ENCODE measurements at regions not wholly inside any gene's neighbourhood (a gene's known extent, or its start where the extent isn't known, plus 50 kb on each side); places are given as distances from the start of the nearest gene placed in this dataset.

DNA sequence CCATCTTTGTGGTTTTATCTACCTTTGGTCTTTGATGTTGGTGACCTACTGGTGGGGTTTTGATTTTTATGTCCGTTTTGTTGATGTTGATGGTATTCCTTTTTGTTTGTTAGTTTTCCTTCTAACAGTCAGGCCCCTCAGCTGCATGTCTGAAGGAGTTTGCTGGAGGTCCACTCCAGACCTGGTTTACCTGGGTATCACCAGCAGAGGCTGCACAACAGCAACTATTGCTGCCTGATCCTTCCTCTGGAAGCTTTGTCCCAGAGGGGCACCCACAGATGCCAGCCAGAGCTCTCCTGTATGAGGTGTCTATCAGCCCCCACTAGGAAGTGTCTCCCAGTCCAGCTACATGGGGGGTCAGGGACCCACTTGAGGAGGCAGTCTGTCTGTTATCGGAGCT lies 199.3 kb upstream of the WDFY3 start:
- no peak overlapping the region for H3K4me3 ChIP-seq (ENCODE audit: low read depth, low read length)
- TF ChIP-seq, protein P1, sequence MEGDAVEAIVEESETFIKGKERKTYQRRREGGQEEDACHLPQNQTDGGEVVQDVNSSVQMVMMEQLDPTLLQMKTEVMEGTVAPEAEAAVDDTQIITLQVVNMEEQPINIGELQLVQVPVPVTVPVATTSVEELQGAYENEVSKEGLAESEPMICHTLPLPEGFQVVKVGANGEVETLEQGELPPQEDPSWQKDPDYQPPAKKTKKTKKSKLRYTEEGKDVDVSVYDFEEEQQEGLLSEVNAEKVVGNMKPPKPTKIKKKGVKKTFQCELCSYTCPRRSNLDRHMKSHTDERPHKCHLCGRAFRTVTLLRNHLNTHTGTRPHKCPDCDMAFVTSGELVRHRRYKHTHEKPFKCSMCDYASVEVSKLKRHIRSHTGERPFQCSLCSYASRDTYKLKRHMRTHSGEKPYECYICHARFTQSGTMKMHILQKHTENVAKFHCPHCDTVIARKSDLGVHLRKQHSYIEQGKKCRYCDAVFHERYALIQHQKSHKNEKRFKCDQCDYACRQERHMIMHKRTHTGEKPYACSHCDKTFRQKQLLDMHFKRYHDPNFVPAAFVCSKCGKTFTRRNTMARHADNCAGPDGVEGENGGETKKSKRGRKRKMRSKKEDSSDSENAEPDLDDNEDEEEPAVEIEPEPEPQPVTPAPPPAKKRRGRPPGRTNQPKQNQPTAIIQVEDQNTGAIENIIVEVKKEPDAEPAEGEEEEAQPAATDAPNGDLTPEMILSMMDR (IDR thresholded peaks at IDR 0.05; ENCODE audit: low read depth, low read length): no peak

DNA sequence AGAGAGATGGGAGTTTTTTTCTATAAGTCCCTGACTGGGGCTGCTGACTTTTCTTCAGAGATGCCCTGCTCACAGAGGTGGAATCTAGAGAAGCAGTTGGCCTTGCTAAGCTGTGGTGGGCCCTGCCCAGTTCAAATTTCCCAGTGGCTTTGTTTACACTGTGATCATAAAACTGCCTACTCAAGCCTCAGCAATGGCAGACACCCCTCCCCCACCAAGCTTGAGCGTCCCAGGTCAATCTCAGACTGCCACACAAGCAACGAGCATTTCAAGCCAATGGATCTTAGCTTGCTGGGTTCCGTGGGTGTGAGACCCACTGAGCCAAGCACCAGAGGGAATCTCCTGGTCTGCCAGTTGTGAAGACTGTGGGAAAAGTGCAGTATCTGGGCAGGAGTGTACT lies 199.8 kb upstream of the WDFY3 start:
- TF ChIP-seq, protein P1 (IDR thresholded peaks at IDR 0.05; ENCODE audit: low read depth, low read length): no peak
- no peak overlapping the region for H3K4me3 ChIP-seq (ENCODE audit: low read depth, low read length)

DNA sequence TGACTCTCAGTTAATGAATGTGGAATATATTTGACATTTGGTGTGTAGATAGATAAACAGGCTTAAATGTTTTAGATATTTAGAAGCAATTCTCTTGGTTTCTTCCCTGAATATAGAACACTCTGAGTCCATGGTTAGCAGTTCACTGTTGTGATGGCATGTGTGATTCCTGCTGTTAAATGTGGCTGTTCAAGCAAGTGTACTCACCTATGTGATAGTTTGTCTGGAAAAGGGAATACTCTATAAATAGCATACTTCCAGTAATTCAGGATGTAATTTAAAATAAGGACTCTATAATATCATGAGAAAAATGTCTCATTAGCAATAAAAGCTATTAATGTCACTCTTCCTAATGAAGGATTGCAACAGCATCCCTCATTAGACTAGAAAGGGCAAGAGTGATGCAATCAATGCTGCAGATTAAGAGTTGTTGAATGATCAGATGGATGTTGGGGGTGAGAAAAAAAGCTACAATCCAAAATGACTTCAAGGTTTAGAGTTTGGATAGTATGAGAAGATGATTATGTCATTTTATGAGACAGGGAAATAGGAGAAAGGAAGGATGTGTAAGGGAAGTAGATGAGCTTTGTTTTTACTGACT lies 201.8 kb upstream of the WDFY3 start:
- no peak overlapping the region for H3K4me3 ChIP-seq (ENCODE audit: low read depth, low read length)
- TF ChIP-seq, protein P1 (IDR thresholded peaks at IDR 0.05; ENCODE audit: low read depth, low read length): no peak

DNA sequence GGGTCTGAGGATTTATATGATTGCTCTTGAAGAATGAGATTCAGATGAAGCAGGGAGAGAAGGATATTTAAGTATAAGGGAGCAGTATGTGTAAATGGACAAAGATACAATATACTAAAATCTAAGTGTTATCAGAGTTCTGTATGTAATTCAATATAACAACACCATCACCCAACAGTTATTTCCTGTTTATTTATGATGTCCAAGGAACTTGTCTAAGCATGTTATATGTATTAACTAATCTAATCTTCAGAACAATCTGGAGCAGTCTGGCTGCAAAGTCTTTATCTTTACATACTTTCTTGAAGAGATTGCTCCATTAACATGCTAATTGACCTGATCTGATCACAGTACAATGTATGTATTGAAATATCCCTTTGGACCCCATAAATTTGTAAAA lies 203.8 kb upstream of the WDFY3 start:
- TF ChIP-seq, protein P1 (IDR thresholded peaks at IDR 0.05; ENCODE audit: low read depth, low read length): no peak
- H3K4me3 ChIP-seq (ENCODE audit: low read depth, low read length): no peak overlapping the region

DNA sequence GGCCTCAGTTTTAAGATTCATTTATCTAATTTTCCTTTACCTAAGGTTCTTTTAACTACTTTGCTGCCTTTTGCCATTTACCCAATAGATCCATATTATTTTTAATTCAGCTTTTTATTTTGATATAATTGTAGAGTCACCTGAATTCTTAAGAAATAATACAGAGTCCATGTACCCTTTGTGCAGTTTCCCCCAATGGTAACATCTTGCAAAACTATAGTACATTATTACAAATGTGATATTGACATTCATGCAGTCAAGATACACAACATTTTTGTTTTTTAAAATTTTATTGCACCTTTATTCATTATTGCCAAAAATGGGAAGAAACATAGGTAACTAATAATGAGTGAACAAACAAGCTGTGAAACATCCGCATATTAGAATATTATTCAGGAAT lies 208.7 kb upstream of the WDFY3 start:
- TF ChIP-seq, protein P1 (IDR thresholded peaks at IDR 0.05; ENCODE audit: low read depth, low read length): no peak
- H3K4me3 ChIP-seq (ENCODE audit: low read depth, low read length): no peak overlapping the region

DNA sequence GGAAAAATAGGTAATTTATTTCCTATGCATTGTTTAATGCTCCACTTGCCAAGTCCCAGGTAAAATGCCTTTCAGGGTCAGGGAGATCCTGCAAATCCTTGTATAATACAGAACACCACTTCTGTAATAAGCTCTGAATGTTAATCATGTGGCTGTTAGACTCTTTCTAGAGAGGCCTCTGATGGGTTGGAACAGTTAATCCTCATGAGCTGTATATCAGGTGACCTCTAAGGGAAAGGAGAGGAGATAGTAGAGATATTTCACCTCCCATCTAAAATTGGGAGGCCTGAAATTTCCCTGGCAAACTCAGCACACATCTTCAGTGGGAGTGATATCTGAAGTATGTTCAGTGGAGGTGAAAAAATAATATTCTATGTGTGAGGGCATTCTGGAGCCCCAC lies 210.6 kb upstream of the WDFY3 start:
- H3K4me3 ChIP-seq (ENCODE audit: low read depth, low read length): no peak overlapping the region
- TF ChIP-seq, protein P1 (IDR thresholded peaks at IDR 0.05; ENCODE audit: low read depth, low read length): no peak

DNA sequence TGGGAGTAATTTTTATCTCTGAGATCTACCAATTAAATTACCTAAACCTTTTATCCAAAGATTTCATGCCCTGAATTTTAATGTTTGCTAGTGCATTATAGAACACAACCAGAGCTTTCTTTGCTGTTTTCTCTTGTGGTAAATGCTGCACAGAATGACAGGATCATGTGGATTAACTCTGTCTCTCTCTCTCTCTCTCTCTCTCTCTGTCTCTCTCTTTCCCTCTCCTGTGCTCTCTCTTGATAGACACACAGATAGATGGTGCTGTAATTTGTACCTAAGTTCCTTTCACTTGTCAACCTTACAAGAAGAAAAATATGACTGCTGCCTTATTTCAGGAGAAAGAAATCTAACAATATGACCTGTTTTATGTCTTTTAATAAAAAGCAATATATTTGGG lies 211.2 kb upstream of the WDFY3 start:
- TF ChIP-seq, protein P1 (IDR thresholded peaks at IDR 0.05; ENCODE audit: low read depth, low read length): no peak
- H3K4me3 ChIP-seq (ENCODE audit: low read depth, low read length): no peak overlapping the region

All from WI38 (cell line).